ENCODE measurements at regions not wholly inside any gene's neighbourhood (a gene's known extent, or its start where the extent isn't known, plus 50 kb on each side); places are given as distances from the start of the nearest gene placed in this dataset.

DNA sequence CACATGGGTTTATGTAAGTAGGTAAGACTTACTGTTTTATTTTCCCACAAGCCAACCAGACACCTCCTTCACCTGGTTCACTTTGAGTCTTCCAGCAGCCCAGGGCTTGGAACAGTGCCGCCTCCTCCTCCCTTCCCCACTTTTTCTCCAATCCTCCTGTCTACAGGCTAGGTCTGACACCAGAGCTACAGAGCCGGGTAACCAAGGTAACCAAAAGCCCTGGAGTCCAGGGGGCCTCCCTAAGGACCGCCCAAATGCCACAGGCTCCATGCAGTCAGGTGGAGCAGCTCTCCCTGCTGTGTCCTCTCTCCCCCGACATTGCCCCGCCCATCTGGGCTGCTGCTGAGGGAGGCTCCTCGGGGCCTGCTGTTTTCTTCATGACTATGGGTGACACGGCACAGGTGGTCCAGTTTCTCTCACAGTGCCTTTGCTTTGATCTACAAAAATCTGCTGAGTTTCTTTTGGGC, 138.0 kb upstream of the EFNA5 start:
- intact Hi-C loops (cut with DNase I): no loop called here
- no peak for DNase-seq (ENCODE audit: low spot score)

- intact Hi-C loops (cut with DNase I): no loop called here
- no peak for DNase-seq (ENCODE audit: low spot score)
Measured at GRCh38 chr5:107807431-107807830, 136.7 kb upstream of the EFNA5 start.

DNA sequence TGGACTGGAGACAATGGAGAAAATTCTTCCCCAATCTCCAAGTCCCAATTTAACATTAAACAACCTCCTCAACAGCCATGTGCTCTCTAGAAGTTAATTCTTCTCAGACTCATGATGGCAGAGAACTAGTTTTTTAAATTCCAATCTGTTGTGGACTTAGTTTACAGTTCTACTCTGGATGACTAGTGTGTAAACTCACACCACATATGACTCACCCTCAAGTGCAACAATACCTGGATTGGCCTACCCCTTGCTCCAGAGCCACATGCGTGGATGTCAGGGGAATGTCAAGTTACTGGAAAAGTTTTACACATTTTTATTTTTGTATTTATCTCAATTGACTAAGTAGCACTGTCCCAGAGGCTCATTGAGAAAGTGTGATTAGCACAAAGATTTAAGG, 136.0 kb upstream of the EFNA5 start:
- intact Hi-C loops (cut with DNase I): no loop called here
- no peak for DNase-seq (ENCODE audit: low spot score)

GRCh38 chr5:107806271-107806670, 135.5 kb upstream of the EFNA5 start:
- intact Hi-C loops (cut with DNase I): no loop called here
- DNase-seq (ENCODE audit: low spot score): no peak

- intact Hi-C loops (cut with DNase I): no loop called here
- DNase-seq (ENCODE audit: low spot score): no peak
Measured at GRCh38 chr5:107805824-107806223, 135.1 kb upstream of the EFNA5 start.

GRCh38 chr5:107805166-107805565, 134.4 kb upstream of the EFNA5 start:
- intact Hi-C loops (cut with DNase I): no loop called here
- DNase-seq (ENCODE audit: low spot score): no peak

GRCh38 chr5:107803728-107804127, 133.0 kb upstream of the EFNA5 start:
- DNase-seq (ENCODE audit: low spot score): no peak
- intact Hi-C loops (cut with DNase I): no loop called here

DNA sequence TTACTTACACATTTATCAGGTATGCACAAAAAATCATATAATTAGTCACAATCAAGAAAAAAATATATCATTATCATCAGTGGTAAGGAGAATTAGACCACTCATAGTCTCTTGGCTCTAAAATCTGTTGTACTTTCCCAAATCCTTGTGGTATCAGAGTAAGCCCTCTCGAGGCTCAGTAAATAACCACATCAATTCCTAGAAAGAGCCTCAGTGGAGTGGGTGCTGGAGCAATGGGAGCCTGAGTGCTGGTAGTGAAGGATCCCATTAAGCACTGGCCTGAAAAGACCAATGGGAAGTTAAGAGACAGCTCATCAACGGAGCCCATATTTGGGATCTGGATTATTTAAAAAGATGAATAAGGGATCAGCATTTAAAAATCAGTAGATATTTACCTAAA, 130.3 kb upstream of the EFNA5 start:
- intact Hi-C loops (cut with DNase I): no loop called here
- DNase-seq (ENCODE audit: low spot score): no peak

GRCh38 chr5:107799306-107799705, 128.6 kb upstream of the EFNA5 start:
- intact Hi-C loops (cut with DNase I): no loop called here
- DNase-seq (ENCODE audit: low spot score): no peak

DNA sequence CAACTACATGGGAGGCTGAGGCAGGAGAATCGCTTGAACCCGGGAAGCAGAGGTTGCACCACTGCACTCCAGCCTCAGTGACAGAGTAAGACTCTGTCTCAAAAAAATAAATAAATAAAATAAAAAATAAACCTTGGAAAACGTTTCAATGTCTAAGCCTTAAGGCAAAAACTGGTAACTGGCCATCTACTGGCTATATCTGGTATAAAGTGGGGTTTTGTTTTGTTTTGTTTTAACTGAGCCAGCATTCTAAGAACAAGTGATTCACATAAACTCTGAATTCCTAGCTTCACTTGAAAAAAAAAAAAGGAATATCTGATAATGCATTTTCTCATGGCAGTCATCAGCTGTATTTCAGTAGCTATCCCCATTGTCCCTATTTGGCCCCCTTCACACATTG, 126.1 kb upstream of the EFNA5 start:
- intact Hi-C loops (cut with DNase I): no loop called here
- DNase-seq (ENCODE audit: low spot score): no peak

DNA sequence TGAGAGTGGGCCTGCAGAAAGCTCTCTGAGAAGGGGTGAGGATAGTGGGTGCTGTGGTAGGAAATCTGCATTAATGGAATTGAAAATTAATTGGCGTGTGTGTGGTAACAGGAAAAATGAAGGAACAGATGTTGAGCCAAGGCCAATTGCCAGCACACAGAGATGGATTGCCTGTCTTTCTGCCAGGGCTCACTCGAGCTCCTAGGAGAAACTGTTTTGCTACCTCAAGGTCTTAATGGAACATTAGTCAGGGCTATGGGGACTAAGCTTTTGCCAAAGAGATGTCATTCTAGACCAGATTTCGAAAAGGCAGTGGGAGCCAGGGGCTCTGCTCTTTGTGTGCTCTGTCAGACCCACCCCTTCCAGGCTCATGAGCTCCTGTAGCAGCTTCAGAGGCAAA, 124.0 kb upstream of the EFNA5 start:
- intact Hi-C loops (cut with DNase I): no loop called here
- no peak for DNase-seq (ENCODE audit: low spot score)

DNA sequence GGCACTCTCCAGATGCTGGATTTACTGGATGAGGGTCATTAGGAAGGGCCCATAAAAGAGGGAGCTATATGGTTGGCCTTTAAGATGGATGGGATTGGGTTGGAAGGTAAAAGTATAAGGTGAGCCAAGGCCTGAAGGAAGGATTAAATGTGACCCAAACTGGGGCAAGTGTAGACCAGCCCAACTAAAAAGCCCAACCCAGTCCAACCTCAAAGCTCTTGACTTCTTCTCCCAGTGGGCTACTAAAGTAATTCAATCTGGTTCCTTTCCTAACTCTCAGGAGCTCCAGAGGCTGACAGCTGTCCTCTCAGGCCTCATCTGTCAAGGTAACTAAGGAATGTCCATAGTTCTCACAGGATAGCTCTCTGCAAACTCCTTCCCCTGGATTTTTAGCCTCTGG, 122.2 kb upstream of the EFNA5 start:
- DNase-seq (ENCODE audit: low spot score): no peak
- intact Hi-C loops (cut with DNase I): no loop called here

DNA sequence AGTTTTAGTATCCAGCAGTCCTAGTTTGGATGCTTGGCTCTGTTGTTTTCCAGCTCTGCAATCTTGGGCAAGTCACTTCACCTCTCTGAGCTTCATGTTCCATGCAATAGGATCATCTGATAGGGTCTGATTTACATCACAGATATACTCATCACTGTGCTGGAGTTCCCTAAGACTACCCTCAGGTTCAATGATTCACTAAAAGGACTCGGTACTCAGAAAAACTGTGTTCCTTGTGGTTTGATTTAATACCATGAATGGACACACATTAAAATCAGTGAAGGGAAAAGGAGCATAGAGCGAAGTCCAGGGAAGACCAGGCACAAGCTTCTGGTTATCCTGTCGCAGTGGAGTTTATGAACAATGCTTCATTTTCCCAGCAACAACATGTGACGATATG, 119.9 kb upstream of the EFNA5 start:
- intact Hi-C loops (cut with DNase I): no loop called here
- DNase-seq (ENCODE audit: low spot score): no peak

DNA sequence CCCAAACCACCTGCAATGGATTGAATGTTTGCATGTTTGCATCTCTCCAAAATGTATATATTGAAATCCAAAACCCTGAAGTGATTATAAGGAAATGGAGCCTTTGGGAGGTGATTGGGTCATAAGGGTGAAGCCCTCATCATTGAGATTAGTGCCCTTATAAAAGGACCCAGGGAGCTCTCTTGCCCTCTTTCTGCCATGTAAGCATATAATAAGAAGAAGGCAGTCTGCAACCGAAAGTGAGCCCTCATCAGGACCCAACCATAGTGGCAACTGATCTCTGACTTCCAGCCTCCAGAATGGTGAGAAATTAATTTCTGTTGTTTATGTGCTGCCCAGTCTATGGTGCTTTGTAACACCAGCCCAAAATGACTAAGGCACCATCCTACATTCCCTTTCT, 115.7 kb upstream of the EFNA5 start:
- DNase-seq (ENCODE audit: low spot score): no peak
- intact Hi-C loops (cut with DNase I): no loop called here

GRCh38 chr5:107783551-107783950, 112.8 kb upstream of the EFNA5 start:
- DNase-seq (ENCODE audit: low spot score): no peak
- intact Hi-C loops (cut with DNase I): no loop called here

GRCh38 chr5:107782561-107783169, 111.9 kb upstream of the EFNA5 start:
- intact Hi-C loops (cut with DNase I): no loop called here
- DNase-seq (ENCODE audit: low spot score): no peak

DNA sequence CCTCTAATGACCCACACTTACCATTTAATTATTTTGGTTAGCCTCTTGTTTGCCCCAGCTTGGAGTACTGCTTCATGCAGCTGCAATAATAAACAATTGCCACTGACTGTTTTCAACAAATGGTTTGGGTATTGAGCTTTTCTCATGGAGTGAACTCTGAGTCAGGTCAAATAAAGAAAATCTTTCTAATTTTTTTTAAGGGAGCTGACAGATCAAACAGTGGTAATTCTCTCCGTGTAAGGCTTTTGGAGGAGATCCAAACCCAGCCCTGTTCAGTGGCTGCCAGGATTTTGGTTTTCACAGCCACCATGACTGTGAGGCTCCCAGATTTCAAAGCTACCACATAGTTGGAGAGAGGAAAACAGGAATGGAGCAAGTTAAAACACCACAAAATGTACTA, 110.7 kb upstream of the EFNA5 start:
- intact Hi-C loops (cut with DNase I): no loop called here
- DNase-seq (ENCODE audit: low spot score): no peak

DNA sequence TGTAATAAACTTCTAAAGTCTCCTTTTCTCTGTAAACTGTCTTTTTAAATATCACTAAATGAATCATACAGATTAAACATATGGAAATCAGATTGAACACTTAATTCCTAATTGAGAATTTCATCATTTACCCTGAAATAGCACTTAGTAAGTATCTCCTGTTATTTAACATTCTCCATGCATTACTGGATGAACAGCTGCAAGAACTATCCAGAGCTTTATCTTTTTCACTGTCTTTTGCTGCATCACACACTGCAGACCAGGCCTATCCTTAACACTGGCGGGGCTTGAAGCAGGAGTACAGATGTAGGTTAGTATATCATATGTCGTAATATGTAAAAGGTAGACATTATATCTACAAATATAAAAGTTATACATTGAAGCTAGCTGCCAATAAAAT, 108.7 kb upstream of the EFNA5 start:
- intact Hi-C loops (cut with DNase I): no loop called here

GRCh38 chr5:107778647-107779046, 107.9 kb upstream of the EFNA5 start:
- no peak for DNase-seq (ENCODE audit: low spot score)
- intact Hi-C loops (cut with DNase I): no loop called here

More for the DNA sequence above, 108.7 kb upstream of the EFNA5 start:
- no peak for DNase-seq (ENCODE audit: low spot score)

GRCh38 chr5:107776922-107777740, 106.4 kb upstream of the EFNA5 start:
- no peak for DNase-seq (ENCODE audit: low spot score)
- intact Hi-C loops (cut with DNase I): no loop called here

- intact Hi-C loops (cut with DNase I): no loop called here
Measured at GRCh38 chr5:107776506-107776905, 105.8 kb upstream of the EFNA5 start.

More at GRCh38 chr5:107776506-107776905, 105.8 kb upstream of the EFNA5 start:
- no peak for DNase-seq (ENCODE audit: low spot score)
